ENCODE measurements at regions not wholly inside any gene's neighbourhood (a gene's known extent, or its start where the extent isn't known, plus 50 kb on each side); places are given as distances from the start of the nearest gene placed in this dataset.

DNA sequence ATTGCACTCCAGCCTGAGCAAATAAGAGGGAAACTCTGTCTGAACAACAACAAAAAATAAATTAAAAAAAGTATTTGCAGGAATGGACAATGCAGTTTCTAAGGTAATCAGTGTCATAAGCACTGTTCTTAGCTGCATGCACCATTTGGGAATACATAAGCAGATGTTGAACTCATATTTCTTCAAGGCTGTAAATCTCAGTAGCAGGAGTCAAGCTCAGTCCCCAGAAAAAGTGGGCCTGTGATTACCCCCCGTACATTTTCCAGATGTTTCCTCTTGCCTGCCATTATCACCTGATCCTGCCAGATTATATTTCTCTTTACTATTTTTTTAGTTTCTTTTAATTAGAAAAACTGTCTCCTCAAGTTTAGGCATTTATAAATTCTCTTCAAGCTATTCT is 667.6 kb upstream of the ANKRD30A start:
- no peak overlapping the region for H3K27ac ChIP-seq
- no peak for TF ChIP-seq CTCF (IDR thresholded peaks at IDR 0.05; ENCODE audit: low read depth, low read length)
- H3K27me3 ChIP-seq: no peaks in the 10 kb centered on the region
- H3K4me3 ChIP-seq: no peak overlapping the region
- no peaks in the 10 kb centered on the region for H3K9me3 ChIP-seq (ENCODE audit: low read depth)
- no peaks in the 10 kb centered on the region for H3K4me1 ChIP-seq (ENCODE audit: low read depth)
- no peaks in the 10 kb centered on the region for H3K36me3 ChIP-seq
- no peak for DNase-seq (ENCODE audit: low read depth in 1 of 2, low spot score in 1 of 2)

- Histone ChIP-seq H3K36me3 (no peaks in the 10 kb centered on the region), H3K4me3 (no peak overlapping the region), H3K4me1 (ENCODE audit: low read depth) (peaks cover 1% of the 10 kb centered on the region), H3K9me3 (ENCODE audit: low read depth) (no peaks in the 10 kb centered on the region), H3K27me3 (no peaks in the 10 kb centered on the region), H3K27ac (no peak overlapping the region)
- no peak for DNase-seq (ENCODE audit: low read depth in 1 of 2, low spot score in 1 of 2)
- no peak for TF ChIP-seq CTCF (IDR thresholded peaks at IDR 0.05; ENCODE audit: low read depth, low read length)
Measured at GRCh38 chr10:36455526-36456133, 669.8 kb upstream of the ANKRD30A start.

GRCh38 chr10:36452851-36453250 is 672.5 kb upstream of the ANKRD30A start:
- H3K27me3 ChIP-seq: no peaks in the 10 kb centered on the region
- peaks cover 22% of the 10 kb centered on the region for H3K4me1 ChIP-seq (ENCODE audit: low read depth)
- TF ChIP-seq CTCF (IDR thresholded peaks at IDR 0.05; ENCODE audit: low read depth, low read length): no peak
- no peaks in the 10 kb centered on the region for H3K9me3 ChIP-seq (ENCODE audit: low read depth)
- no peaks in the 10 kb centered on the region for H3K36me3 ChIP-seq
- H3K27ac ChIP-seq: no peak overlapping the region
- no peak overlapping the region for H3K4me3 ChIP-seq
- DNase-seq (ENCODE audit: low read depth in 1 of 2, low spot score in 1 of 2): no peak

- Histone ChIP-seq H3K27me3 (no peaks in the 10 kb centered on the region), H3K4me1 (ENCODE audit: low read depth) (peaks cover 22% of the 10 kb centered on the region), H3K9me3 (ENCODE audit: low read depth) (no peaks in the 10 kb centered on the region), H3K27ac (no peak overlapping the region), H3K4me3 (no peak overlapping the region), H3K36me3 (no peaks in the 10 kb centered on the region)
- no peak for DNase-seq (ENCODE audit: low read depth in 1 of 2, low spot score in 1 of 2)
- TF ChIP-seq CTCF (IDR thresholded peaks at IDR 0.05; ENCODE audit: low read depth, low read length): no peak
Measured at GRCh38 chr10:36451391-36451970, 673.9 kb upstream of the ANKRD30A start.

- H3K4me1 ChIP-seq (ENCODE audit: low read depth): peaks cover 23% of the 10 kb centered on the region
- H3K9me3 ChIP-seq (ENCODE audit: low read depth): no peaks in the 10 kb centered on the region
- no peak for TF ChIP-seq CTCF (IDR thresholded peaks at IDR 0.05; ENCODE audit: low read depth, low read length)
- DNase-seq (ENCODE audit: low read depth in 1 of 2, low spot score in 1 of 2): peak; percentile 38 to 89
- no peaks in the 10 kb centered on the region for H3K36me3 ChIP-seq
- H3K4me3 ChIP-seq: no peak overlapping the region
- no peaks in the 10 kb centered on the region for H3K27me3 ChIP-seq
- peak overlapping the region; percentile 73 for H3K27ac ChIP-seq
Measured at GRCh38 chr10:36450380-36450779, 675.0 kb upstream of the ANKRD30A start.
